GM23338 (cell line): ENCODE measurements at regions not wholly inside any gene's neighbourhood (a gene's known extent, or its start where the extent isn't known, plus 50 kb on each side); places are given as distances from the start of the nearest gene placed in this dataset.

Experiments
- ATAC-seq: fragments of 200-7000 bp; cut with Tn5 transposase; 3 replicates; pipeline ENCODE4 v1.9.1; 2020
- DNase-seq: peaks from one replicate; pipeline ENCODE4 v3.0.0-alpha.2; 2015; ENCODE audit warnings: low spot score
- H2AFZ ChIP-seq: fragments of 200-600 bp; sonication (generic); 2 replicates; pipeline ENCODE4 v1.8.0; 2016; ENCODE audit warnings: antibody characterized with exemption, mild to moderate bottlenecking, moderate library complexity
- H3F3A ChIP-seq: fragments of 200-600 bp; sonication (generic); replicated peaks from 2 replicates; pipeline ENCODE4 v1.8.0; 2017; ENCODE audit warnings: antibody characterized with exemption, mixed run types, low read depth
- H3K27ac ChIP-seq: fragments of 200-600 bp; sonication (generic); 2 replicates; pipeline ENCODE4 v1.6.1; 2016; ENCODE audit warnings: low read depth
- H3K27me3 ChIP-seq: fragments of 200-600 bp; sonication (generic); 2 replicates; pipeline ENCODE4 v1.8.0; 2016; ENCODE audit warnings: mild to moderate bottlenecking, mixed run types, moderate library complexity; ENCODE audit not compliant: insufficient read depth
- H3K36me3 ChIP-seq: fragments of 200-600 bp; sonication (generic); 2 replicates; pipeline ENCODE4 v1.8.0; 2016; ENCODE audit warnings: mild to moderate bottlenecking; ENCODE audit not compliant: insufficient read depth
- H3K4me1 ChIP-seq: fragments of 200-600 bp; sonication (generic); 2 replicates; pipeline ENCODE4 v1.8.0; 2016; ENCODE audit warnings: mild to moderate bottlenecking, moderate library complexity; ENCODE audit not compliant: insufficient read depth
- H3K4me2 ChIP-seq: fragments of 200-600 bp; sonication (generic); 2 replicates; pipeline ENCODE4 v1.7.1; 2017; ENCODE audit warnings: mixed run types
- H3K4me3 ChIP-seq: fragments of 200-600 bp; sonication (generic); 2 replicates; pipeline ENCODE4 v1.6.1; 2016; ENCODE audit warnings: mixed run types
- H3K79me2 ChIP-seq: fragments of 200-600 bp; sonication (generic); replicated peaks from 2 replicates; pipeline ENCODE4 v1.8.0; 2017; ENCODE audit warnings: mild to moderate bottlenecking; ENCODE audit not compliant: insufficient read depth
- H3K9me2 ChIP-seq: fragments of 200-600 bp; sonication (generic); 2 replicates; pipeline ENCODE4 v1.8.0; 2017; ENCODE audit not compliant: insufficient read depth
- H4K20me1 ChIP-seq: fragments of 200-600 bp; sonication (generic); replicated peaks from 2 replicates; pipeline ENCODE4 v1.8.0; 2017; ENCODE audit warnings: mild to moderate bottlenecking; ENCODE audit not compliant: insufficient read depth
- H3K27ac Mint-ChIP-seq: 2 replicates; pipeline ENCODE4 v1.8.0; 2020; ENCODE audit warnings: inconsistent platforms, mild to moderate bottlenecking, moderate library complexity, mixed read lengths
- H3K27me3 Mint-ChIP-seq: 3 replicates; pipeline ENCODE4 v1.8.0; 2022; ENCODE audit warnings: low read depth, mild to moderate bottlenecking, moderate library complexity, mixed read lengths, inconsistent platforms; ENCODE audit not compliant: insufficient read depth, poor library complexity
- H3K36me3 Mint-ChIP-seq: 3 replicates; pipeline ENCODE4 v1.8.0; 2021; ENCODE audit warnings: low read depth, mild to moderate bottlenecking, inconsistent platforms, moderate library complexity, mixed read lengths
- H3K4me1 Mint-ChIP-seq: 3 replicates; pipeline ENCODE4 v1.8.0; 2020; ENCODE audit warnings: mild to moderate bottlenecking, inconsistent platforms, mixed read lengths
- H3K4me3 Mint-ChIP-seq: 3 replicates; pipeline ENCODE4 v1.8.0; 2021; ENCODE audit warnings: moderate library complexity, mild to moderate bottlenecking, inconsistent platforms, mixed read lengths
- H3K9me3 Mint-ChIP-seq: 3 replicates; pipeline ENCODE4 v1.8.0; 2020; ENCODE audit warnings: moderate library complexity, mild to moderate bottlenecking, inconsistent platforms, mixed read lengths
- CREB1 ChIP-seq: fragments of 250-450 bp; sonication (Bioruptor Pico); IDR thresholded peaks from 2 replicates; pipeline ENCODE4 v1.5.0; 2020; ENCODE audit warnings: low read depth, mild to moderate bottlenecking, moderate library complexity
- ETS1 ChIP-seq: IDR thresholded peaks from 2 replicates; pipeline ENCODE4 v1.6.1; 2016; ENCODE audit warnings: antibody characterized with exemption
- EZH2 ChIP-seq: fragments of 200-600 bp; sonication (generic); IDR thresholded peaks from one replicate; pipeline ENCODE4 v1.8.0; 2017; ENCODE audit warnings: antibody characterized with exemption, mild to moderate bottlenecking, low read depth; ENCODE audit not compliant: unreplicated experiment
- EZH2phosphoT487 ChIP-seq: fragments of 200-600 bp; sonication (generic); IDR thresholded peaks from one replicate; pipeline ENCODE4 v1.8.1; 2018; ENCODE audit warnings: antibody characterized with exemption; ENCODE audit not compliant: unreplicated experiment
- JUNB ChIP-seq: IDR thresholded peaks from one replicate; pipeline ENCODE4 v1.6.1; 2016; ENCODE audit warnings: antibody characterized with exemption; ENCODE audit not compliant: unreplicated experiment
- NANOG ChIP-seq: IDR thresholded peaks from 2 replicates; pipeline ENCODE4 v1.6.1; 2016; ENCODE audit warnings: antibody characterized with exemption, borderline replicate concordance
- POLR2AphosphoS5 ChIP-seq: IDR thresholded peaks from 2 replicates; pipeline ENCODE4 v1.6.1; 2016; ENCODE audit warnings: antibody characterized with exemption, low read depth
- STAT1 ChIP-seq: IDR thresholded peaks from one replicate; pipeline ENCODE4 v1.6.1; 2016; ENCODE audit warnings: antibody characterized with exemption; ENCODE audit not compliant: unreplicated experiment
- ZNF114 ChIP-seq: fragments of 250-450 bp; sonication (Bioruptor Pico); IDR thresholded peaks from 2 replicates; pipeline ENCODE4 v1.5.0; 2020; ENCODE audit warnings: mild to moderate bottlenecking, moderate library complexity
- ZNF331 ChIP-seq: fragments of 250-450 bp; sonication (Bioruptor Pico); IDR thresholded peaks from 2 replicates; pipeline ENCODE4 v1.5.0; 2020; ENCODE audit warnings: low read depth, mild to moderate bottlenecking, moderate library complexity
- TF ChIP-seq, protein P1 (sequence below), 2 experiments: fragments of 200-600 bp in 1 of 2; sonication (generic) in 1 of 2; conservative IDR thresholded peaks; 2 replicates each; pipeline versions ENCODE4 v1.5.1 to v1.6.1; 2016 to 2017; ENCODE audit warnings: antibody characterized with exemption in 2 of 2, low read depth in 2 of 2, mild to moderate bottlenecking in 2 of 2, moderate library complexity in 1 of 2
- TF ChIP-seq, protein P2 (sequence below): IDR thresholded peaks from one replicate; pipeline ENCODE4 v1.6.1; 2018; ENCODE audit warnings: antibody characterized with exemption; ENCODE audit not compliant: unreplicated experiment
- TF ChIP-seq, protein P3 (sequence below): fragments of 250-450 bp; sonication (Bioruptor Pico); IDR thresholded peaks from 2 replicates; pipeline ENCODE4 v1.5.0; 2020; ENCODE audit warnings: mild to moderate bottlenecking, moderate library complexity

- Mint-ChIP-seq H3K36me3 (no peaks in the 10 kb centered on the region), H3K4me1 (no peaks in the 10 kb centered on the region), H3K27ac (no peak overlapping the region), H3K4me3 (no peak overlapping the region), H3K9me3 (peaks cover 7% of the 10 kb centered on the region; the same call in 1 of the 3 replicates), H3K27me3 (no peaks in the 10 kb centered on the region)
- Histone ChIP-seq H3F3A (no peaks in the 10 kb centered on the region), H3K27me3 (no peaks in the 10 kb centered on the region), H3K79me2 (no peaks in the 10 kb centered on the region), H2AFZ (no peak overlapping the region), H3K4me1 (no peaks in the 10 kb centered on the region), H3K4me3 (no peak overlapping the region), H4K20me1 (no peaks in the 10 kb centered on the region), H3K36me3 (no peaks in the 10 kb centered on the region), H3K9me2 (no peaks in the 10 kb centered on the region), H3K27ac (no peak overlapping the region), H3K4me2 (no peak overlapping the region)
- ATAC-seq (no peak), DNase-seq (no peak)
- TF ChIP-seq POLR2AphosphoS5, result no peak
- TF ChIP-seq EZH2phosphoT487, result no peak
- TF ChIP-seq, protein P1, sequence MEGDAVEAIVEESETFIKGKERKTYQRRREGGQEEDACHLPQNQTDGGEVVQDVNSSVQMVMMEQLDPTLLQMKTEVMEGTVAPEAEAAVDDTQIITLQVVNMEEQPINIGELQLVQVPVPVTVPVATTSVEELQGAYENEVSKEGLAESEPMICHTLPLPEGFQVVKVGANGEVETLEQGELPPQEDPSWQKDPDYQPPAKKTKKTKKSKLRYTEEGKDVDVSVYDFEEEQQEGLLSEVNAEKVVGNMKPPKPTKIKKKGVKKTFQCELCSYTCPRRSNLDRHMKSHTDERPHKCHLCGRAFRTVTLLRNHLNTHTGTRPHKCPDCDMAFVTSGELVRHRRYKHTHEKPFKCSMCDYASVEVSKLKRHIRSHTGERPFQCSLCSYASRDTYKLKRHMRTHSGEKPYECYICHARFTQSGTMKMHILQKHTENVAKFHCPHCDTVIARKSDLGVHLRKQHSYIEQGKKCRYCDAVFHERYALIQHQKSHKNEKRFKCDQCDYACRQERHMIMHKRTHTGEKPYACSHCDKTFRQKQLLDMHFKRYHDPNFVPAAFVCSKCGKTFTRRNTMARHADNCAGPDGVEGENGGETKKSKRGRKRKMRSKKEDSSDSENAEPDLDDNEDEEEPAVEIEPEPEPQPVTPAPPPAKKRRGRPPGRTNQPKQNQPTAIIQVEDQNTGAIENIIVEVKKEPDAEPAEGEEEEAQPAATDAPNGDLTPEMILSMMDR (conservative IDR thresholded peaks at IDR 0.05; ENCODE audit: low read depth in 2 of 2), result no peak
- no peak for TF ChIP-seq JUNB
- TF ChIP-seq CREB1 (CRISPR knock-in tag), result no peak
- TF ChIP-seq EZH2, result no peak
- no peak for TF ChIP-seq ETS1
- TF ChIP-seq ZNF331, result no peak
- no peak for TF ChIP-seq STAT1
- TF ChIP-seq, protein P2, sequence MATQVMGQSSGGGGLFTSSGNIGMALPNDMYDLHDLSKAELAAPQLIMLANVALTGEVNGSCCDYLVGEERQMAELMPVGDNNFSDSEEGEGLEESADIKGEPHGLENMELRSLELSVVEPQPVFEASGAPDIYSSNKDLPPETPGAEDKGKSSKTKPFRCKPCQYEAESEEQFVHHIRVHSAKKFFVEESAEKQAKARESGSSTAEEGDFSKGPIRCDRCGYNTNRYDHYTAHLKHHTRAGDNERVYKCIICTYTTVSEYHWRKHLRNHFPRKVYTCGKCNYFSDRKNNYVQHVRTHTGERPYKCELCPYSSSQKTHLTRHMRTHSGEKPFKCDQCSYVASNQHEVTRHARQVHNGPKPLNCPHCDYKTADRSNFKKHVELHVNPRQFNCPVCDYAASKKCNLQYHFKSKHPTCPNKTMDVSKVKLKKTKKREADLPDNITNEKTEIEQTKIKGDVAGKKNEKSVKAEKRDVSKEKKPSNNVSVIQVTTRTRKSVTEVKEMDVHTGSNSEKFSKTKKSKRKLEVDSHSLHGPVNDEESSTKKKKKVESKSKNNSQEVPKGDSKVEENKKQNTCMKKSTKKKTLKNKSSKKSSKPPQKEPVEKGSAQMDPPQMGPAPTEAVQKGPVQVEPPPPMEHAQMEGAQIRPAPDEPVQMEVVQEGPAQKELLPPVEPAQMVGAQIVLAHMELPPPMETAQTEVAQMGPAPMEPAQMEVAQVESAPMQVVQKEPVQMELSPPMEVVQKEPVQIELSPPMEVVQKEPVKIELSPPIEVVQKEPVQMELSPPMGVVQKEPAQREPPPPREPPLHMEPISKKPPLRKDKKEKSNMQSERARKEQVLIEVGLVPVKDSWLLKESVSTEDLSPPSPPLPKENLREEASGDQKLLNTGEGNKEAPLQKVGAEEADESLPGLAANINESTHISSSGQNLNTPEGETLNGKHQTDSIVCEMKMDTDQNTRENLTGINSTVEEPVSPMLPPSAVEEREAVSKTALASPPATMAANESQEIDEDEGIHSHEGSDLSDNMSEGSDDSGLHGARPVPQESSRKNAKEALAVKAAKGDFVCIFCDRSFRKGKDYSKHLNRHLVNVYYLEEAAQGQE, result no peak
- no peak for TF ChIP-seq ZNF114 (CRISPR knock-in tag)
- no peak for TF ChIP-seq NANOG
- TF ChIP-seq, protein P3, sequence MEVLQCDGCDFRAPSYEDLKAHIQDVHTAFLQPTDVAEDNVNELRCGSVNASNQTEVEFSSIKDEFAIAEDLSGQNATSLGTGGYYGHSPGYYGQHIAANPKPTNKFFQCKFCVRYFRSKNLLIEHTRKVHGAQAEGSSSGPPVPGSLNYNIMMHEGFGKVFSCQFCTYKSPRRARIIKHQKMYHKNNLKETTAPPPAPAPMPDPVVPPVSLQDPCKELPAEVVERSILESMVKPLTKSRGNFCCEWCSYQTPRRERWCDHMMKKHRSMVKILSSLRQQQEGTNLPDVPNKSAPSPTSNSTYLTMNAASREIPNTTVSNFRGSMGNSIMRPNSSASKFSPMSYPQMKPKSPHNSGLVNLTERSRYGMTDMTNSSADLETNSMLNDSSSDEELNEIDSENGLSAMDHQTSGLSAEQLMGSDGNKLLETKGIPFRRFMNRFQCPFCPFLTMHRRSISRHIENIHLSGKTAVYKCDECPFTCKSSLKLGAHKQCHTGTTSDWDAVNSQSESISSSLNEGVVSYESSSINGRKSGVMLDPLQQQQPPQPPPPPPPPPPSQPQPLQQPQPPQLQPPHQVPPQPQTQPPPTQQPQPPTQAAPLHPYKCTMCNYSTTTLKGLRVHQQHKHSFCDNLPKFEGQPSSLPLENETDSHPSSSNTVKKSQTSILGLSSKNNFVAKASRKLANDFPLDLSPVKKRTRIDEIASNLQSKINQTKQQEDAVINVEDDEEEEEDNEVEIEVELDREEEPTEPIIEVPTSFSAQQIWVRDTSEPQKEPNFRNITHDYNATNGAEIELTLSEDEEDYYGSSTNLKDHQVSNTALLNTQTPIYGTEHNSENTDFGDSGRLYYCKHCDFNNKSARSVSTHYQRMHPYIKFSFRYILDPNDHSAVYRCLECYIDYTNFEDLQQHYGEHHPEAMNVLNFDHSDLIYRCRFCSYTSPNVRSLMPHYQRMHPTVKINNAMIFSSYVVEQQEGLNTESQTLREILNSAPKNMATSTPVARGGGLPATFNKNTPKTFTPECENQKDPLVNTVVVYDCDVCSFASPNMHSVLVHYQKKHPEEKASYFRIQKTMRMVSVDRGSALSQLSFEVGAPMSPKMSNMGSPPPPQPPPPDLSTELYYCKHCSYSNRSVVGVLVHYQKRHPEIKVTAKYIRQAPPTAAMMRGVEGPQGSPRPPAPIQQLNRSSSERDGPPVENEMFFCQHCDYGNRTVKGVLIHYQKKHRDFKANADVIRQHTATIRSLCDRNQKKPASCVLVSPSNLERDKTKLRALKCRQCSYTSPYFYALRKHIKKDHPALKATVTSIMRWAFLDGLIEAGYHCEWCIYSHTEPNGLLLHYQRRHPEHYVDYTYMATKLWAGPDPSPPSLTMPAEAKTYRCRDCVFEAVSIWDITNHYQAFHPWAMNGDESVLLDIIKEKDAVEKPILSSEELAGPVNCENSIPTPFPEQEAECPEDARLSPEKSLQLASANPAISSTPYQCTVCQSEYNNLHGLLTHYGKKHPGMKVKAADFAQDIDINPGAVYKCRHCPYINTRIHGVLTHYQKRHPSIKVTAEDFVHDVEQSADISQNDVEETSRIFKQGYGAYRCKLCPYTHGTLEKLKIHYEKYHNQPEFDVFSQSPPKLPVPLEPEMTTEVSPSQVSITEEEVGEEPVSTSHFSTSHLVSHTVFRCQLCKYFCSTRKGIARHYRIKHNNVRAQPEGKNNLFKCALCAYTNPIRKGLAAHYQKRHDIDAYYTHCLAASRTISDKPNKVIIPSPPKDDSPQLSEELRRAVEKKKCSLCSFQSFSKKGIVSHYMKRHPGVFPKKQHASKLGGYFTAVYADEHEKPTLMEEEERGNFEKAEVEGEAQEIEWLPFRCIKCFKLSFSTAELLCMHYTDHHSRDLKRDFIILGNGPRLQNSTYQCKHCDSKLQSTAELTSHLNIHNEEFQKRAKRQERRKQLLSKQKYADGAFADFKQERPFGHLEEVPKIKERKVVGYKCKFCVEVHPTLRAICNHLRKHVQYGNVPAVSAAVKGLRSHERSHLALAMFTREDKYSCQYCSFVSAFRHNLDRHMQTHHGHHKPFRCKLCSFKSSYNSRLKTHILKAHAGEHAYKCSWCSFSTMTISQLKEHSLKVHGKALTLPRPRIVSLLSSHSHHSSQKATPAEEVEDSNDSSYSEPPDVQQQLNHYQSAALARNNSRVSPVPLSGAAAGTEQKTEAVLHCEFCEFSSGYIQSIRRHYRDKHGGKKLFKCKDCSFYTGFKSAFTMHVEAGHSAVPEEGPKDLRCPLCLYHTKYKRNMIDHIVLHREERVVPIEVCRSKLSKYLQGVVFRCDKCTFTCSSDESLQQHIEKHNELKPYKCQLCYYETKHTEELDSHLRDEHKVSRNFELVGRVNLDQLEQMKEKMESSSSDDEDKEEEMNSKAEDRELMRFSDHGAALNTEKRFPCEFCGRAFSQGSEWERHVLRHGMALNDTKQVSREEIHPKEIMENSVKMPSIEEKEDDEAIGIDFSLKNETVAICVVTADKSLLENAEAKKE (CRISPR knock-in tag), result no peak
These were observed 148.1 kb downstream of the MAT2B start for GRCh38 chr5:163653526-163653925.
